ENCODE measurements at regions not wholly inside any gene's neighbourhood (a gene's known extent, or its start where the extent isn't known, plus 50 kb on each side); places are given as distances from the start of the nearest gene placed in this dataset.

GRCh38 chr11:95717314-95717713 is 72.3 kb downstream of the FAM76B start:
- TF ChIP-seq ZNF274 (IDR thresholded peaks at IDR 0.05; ENCODE audit: low read depth, low read length) = no peak
- H3K4me3 ChIP-seq (ENCODE audit: low read length) = no peak overlapping the region

- no peak for TF ChIP-seq ZNF274 (IDR thresholded peaks at IDR 0.05; ENCODE audit: low read depth, low read length)
- no peak overlapping the region for H3K4me3 ChIP-seq (ENCODE audit: low read length)
Measured at GRCh38 chr11:95716266-95716665, 73.3 kb downstream of the FAM76B start.

- H3K4me3 ChIP-seq (ENCODE audit: low read length) = no peak overlapping the region
- no peak for TF ChIP-seq ZNF274 (IDR thresholded peaks at IDR 0.05; ENCODE audit: low read depth, low read length)
Measured at GRCh38 chr11:95715777-95716241, 73.8 kb downstream of the FAM76B start.

DNA sequence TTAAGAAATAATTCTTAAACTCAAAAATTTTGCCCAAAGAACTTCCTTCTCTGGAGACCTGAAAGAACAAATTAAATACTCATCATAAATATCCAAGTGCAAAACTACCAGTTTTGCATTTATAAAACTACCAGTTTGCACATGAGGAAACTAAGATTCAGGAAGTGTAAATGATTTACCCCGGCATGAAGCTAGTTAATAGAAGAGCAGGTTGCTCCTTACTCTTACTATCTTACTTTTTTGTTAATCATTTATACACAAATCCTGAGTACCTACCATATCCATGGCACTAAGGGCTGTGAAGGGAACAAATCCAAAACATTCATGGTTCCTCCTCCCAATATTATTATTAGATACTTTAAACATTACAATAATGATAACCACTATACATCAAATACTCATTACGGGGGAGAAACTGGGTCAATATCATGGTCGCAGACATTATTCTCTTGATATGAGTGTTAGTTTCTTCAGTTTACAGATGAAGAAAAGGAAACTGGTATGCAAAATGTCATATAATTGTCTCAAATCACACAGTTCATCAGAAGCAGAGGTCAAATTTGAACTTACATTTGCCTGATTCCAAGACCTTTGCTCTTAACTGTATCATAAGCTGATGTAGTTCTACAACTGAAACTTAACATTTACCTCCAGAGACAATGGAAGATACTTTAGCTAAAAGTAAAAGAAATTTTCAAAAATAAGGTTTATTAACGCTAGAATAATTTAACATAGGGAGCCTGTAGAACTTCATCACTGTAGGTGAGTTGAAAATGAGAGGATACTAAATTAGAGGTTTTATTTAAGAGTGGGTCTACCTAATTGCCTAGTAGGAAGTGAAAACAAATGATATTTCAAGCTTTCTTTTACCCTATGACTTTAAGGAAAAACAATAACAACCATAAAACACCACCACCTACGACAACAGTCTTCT is 74.5 kb downstream of the FAM76B start:
- no peak overlapping the region for H3K4me3 ChIP-seq (ENCODE audit: low read length)
- no peak for TF ChIP-seq ZNF274 (IDR thresholded peaks at IDR 0.05; ENCODE audit: low read depth, low read length)

DNA sequence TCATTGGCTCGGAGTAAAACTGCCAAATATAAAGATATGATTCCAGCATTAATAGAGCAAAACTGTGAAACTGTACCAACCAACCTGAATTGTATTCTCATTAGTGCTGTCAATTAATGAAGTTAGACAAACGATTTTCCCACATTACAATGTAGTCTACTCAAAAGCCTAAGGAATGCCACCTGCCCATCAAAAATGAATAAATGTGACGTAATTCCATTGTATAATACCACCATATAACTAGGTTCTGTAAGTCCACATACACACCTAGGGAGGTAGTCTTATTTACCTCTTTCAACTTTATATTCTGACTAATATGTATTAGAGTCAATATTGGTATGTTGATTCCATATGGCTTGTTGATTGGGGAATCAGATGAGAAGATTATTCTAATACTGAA is 76.2 kb downstream of the FAM76B start:
- TF ChIP-seq ZNF274 (IDR thresholded peaks at IDR 0.05; ENCODE audit: low read depth, low read length) = no peak
- H3K4me3 ChIP-seq (ENCODE audit: low read length) = no peak overlapping the region

DNA sequence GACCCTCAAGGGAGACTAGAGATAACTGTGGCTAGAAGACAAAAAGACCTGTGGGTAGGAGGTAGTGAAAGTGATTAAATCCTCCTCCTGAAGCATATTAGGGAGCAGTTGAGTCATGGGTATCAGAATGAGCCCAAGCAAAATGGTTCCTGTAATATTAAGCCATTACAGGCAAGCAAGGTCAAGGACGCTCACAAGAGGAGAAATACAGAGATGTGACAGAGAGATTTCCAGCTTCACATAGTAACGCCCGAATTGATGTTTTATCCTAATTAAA is 77.7 kb downstream of the FAM76B start:
- no peak for TF ChIP-seq ZNF274 (IDR thresholded peaks at IDR 0.05; ENCODE audit: low read depth, low read length)
- no peak overlapping the region for H3K4me3 ChIP-seq (ENCODE audit: low read length)

- TF ChIP-seq ZNF274 (IDR thresholded peaks at IDR 0.05; ENCODE audit: low read depth, low read length) = no peak
- peak overlapping the region; percentile 58 for H3K4me3 ChIP-seq (ENCODE audit: low read length)
Measured at GRCh38 chr11:95711162-95711944, 78.2 kb downstream of the FAM76B start.

DNA sequence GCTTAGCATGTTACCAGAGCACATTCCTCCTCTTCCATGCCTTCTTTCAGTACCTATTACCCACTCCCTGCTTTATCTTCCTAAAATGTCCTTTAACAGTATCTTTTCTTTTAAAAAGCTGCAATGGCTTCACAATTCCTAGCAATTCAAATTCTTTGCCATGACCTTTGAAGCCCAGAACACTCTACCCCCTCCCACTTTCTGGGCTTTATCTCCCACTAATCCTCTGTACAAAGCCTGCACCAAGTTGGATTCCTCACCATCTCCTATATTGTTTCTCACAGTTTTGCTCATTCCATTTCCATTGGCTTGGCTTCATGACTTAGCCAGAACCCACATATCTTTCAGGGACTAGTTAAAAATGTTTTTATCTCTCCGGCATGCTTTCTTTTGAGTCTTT is 80.9 kb downstream of the FAM76B start:
- H3K4me3 ChIP-seq (ENCODE audit: low read length) = no peak overlapping the region
- TF ChIP-seq ZNF274 (IDR thresholded peaks at IDR 0.05; ENCODE audit: low read depth, low read length) = no peak

DNA sequence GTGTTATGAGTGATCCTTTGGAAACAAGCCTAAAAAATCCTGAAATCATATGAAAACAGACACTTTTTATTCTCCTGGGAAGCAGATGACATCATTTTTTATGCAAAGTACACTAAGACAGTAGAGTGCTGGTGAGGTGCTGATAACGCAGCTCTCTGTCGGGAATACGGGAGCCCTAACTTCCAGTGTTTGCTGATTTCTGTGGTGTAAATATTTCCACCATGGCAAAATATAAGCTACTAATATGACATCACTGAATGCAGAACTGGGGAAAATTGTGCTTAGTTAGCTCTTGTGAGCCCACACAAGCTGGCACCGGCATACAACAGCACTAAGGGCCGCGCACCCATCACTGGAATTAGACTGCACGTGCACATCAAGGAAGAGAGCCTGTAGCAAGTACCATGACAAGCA is 82.6 kb downstream of the FAM76B start:
- TF ChIP-seq ZNF274 (IDR thresholded peaks at IDR 0.05; ENCODE audit: low read depth, low read length) = no peak
- no peak overlapping the region for H3K4me3 ChIP-seq (ENCODE audit: low read length)

DNA sequence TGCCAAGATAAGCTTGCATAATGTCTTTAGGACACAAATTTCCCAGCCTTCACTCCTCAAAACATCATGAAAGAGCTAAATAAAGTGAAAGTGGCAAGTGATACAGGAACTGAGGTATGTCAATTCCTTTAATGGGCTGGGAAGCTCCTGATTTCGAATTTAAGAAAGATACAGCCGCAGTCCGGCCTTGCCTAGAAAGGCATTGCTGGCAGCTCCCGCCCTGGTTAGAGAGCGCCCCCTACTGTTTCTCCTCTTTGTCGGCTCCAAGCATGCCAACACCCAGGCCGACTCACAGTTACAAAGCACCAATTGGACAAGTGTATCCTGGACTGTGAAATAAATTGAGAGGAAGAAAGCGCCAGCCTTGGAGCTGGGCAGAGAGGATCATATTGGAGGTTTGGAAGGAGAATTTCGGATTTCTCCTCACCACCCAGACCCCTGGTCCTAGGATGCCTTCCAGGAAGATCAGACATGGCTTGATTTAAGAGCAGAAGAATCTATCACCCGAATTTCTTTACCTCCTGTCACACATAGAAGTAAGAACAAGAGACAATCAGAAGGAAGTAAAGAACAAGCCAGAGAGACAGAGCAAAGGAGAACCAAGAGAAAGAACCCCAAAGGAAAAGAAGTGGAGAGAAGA is 84.0 kb downstream of the FAM76B start:
- no peak for TF ChIP-seq ZNF274 (IDR thresholded peaks at IDR 0.05; ENCODE audit: low read depth, low read length)
- H3K4me3 ChIP-seq (ENCODE audit: low read length) = no peak overlapping the region

GRCh38 chr11:95704865-95705264 is 84.7 kb downstream of the FAM76B start:
- no peak for TF ChIP-seq ZNF274 (IDR thresholded peaks at IDR 0.05; ENCODE audit: low read depth, low read length)
- no peak overlapping the region for H3K4me3 ChIP-seq (ENCODE audit: low read length)

DNA sequence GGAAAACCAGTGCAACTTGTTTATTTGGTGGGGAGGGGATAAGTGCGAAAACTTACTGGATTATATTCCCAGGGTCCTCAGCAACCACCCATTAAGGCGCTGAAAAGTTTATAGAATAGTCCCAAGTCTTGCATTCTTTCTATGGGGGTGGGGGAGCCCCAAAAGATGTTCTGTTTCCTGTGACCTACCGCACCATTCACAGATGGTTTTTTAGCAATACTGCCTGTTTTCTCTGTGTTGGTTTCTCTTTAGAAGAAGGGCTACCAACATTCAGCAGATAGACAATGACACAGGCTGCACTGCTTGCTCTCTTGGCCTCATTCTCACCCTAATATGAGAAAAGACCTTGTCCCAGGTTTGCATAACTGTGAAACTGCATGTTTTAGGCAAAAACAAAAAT is 86.5 kb downstream of the FAM76B start:
- TF ChIP-seq ZNF274 (IDR thresholded peaks at IDR 0.05; ENCODE audit: low read depth, low read length) = no peak
- H3K4me3 ChIP-seq (ENCODE audit: low read length) = no peak overlapping the region

DNA sequence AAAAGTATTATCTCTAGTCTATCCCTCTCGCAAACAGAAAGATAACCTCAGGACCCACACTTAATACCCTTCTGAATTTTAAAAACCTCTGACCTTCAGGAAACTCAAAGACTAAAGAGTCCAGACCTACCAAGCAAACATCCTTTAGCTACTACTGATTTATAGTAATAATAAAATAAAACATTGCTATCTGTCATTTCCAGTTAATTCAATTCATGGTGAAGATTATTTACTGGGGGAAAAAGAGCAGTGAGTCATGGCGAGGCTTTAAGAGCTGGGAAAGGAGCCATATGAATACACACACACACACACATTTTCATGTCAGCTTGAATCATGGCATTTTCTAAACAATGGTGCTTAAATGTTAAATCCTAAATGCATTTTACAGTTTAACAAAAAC is 87.1 kb downstream of the FAM76B start:
- H3K4me3 ChIP-seq (ENCODE audit: low read length) = no peak overlapping the region
- TF ChIP-seq ZNF274 (IDR thresholded peaks at IDR 0.05; ENCODE audit: low read depth, low read length) = no peak

DNA sequence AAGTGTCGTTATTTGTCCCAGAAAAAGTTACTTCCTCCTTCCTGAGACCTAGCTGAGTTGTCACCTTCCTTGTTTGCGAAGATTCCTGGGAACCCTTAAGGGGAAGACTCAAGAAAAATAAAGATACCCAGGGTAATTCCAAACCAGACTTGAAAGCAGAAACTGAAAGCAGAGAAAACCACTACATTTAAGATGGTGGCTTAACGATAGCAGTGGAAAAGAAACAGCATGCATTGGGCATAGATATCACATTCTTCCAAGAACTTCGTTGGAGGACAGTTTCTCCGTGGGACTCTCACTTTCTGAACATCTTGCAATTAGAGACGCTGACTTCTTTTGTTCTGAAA is 89.1 kb downstream of the FAM76B start:
- no peak for TF ChIP-seq ZNF274 (IDR thresholded peaks at IDR 0.05; ENCODE audit: low read depth, low read length)
- H3K4me3 ChIP-seq (ENCODE audit: low read length) = peak overlapping the region; percentile 54; the same call in 1 of the 2 replicates
